GM12878 (cell line): ENCODE measurements at regions not wholly inside any gene's neighbourhood (a gene's known extent, or its start where the extent isn't known, plus 50 kb on each side); places are given as distances from the start of the nearest gene placed in this dataset.
"Not testable (repeated sequence)": the region's sequence is repeated elsewhere in the genome, so short reads cannot be mapped to it uniquely, and the experiment has no call there.

Experiments
- ATAC-seq: fragments of 200-7000 bp; cut with Tn5 transposase; 3 replicates; pipeline ENCODE4 v1.9.1; 2020; ENCODE audit warnings: mild to moderate bottlenecking, moderate library complexity
- BruUV-seq: library from RNA; stranded (reverse); fragments of 400-500 nt; replicated peaks from 2 replicates; lab custom pipeline; 2021; lab: Mats Ljungman, UMichigan
- CTCF ChIA-PET: fragments of 300-600 bp; sonication (Branson Sonifier 250); formaldehyde crosslinking; extraction: SDS; loops from one replicate; lab custom pipeline; 2021; ENCODE audit warnings: inconsistent platforms; lab: Yijun Ruan, JAX
- POLR2A ChIA-PET: fragments of 350-600 bp; formaldehyde crosslinking; extraction: SDS; loops from one replicate; lab custom pipeline; 2021; ENCODE audit warnings: inconsistent platforms; lab: Charles Lee
- RAD21 ChIA-PET: fragments of 300-600 bp; sonication (Branson Sonifier 250); formaldehyde crosslinking; loops from one replicate; lab custom pipeline; 2023; ENCODE audit warnings: antibody characterized with exemption; ENCODE audit not compliant: unreplicated experiment; lab: Charles Lee
- SMC1A ChIA-PET: fragments of 300-600 bp; sonication (Branson Sonifier 250); formaldehyde crosslinking; loops from one replicate; lab custom pipeline; 2023; ENCODE audit not compliant: unreplicated experiment, uncharacterized antibody; lab: Charles Lee
- DNase-seq: peaks from one replicate; pipeline ENCODE4 v3.0.0-alpha.2; 2011; ENCODE audit warnings: low read depth, low spot score
- FAIRE-seq: peaks from 3 replicates; lab custom pipeline; 2011; peaks lifted over from hg19 to GRCh38; lab: Jason Lieb, UNC
- H2AFZ ChIP-seq: 2 replicates; pipeline ENCODE4 v1.6.0; 2011; ENCODE audit warnings: low read depth, low read length, control low read depth; ENCODE audit not compliant: control insufficient read depth
- H3K27ac ChIP-seq: 2 replicates; pipeline ENCODE4 v1.5.1; 2011; ENCODE audit warnings: control low read depth; ENCODE audit not compliant: control insufficient read depth, insufficient read depth
- H3K27me3 ChIP-seq, 2 experiments: replicated peaks in 1 of 2; 2 replicates each; pipeline versions ENCODE4 v1.6.0 to v1.6.1; 2011; ENCODE audit warnings: low read length in 1 of 2; ENCODE audit not compliant: control insufficient read depth in 2 of 2, insufficient read depth in 2 of 2
- H3K36me3 ChIP-seq, 2 experiments: 2 replicates each; pipeline ENCODE4 v1.5.1; 2011; ENCODE audit warnings: low read length in 1 of 2; ENCODE audit not compliant: control insufficient read depth in 2 of 2, insufficient read depth in 2 of 2
- H3K4me1 ChIP-seq: 2 replicates; pipeline ENCODE4 v1.6.1; 2011; ENCODE audit warnings: mild to moderate bottlenecking, low read length, moderate library complexity, mixed read lengths; ENCODE audit not compliant: control insufficient read depth, insufficient read depth
- H3K4me2 ChIP-seq: 2 replicates; pipeline ENCODE4 v1.6.0; 2011; ENCODE audit warnings: control low read depth; ENCODE audit not compliant: control insufficient read depth, insufficient read depth
- H3K4me3 ChIP-seq: fragments of 200-600 bp; sonication (generic); 2 replicates; pipeline ENCODE4 v1.5.1; 2016
- H3K79me2 ChIP-seq: 2 replicates; pipeline ENCODE4 v1.6.0; 2011; ENCODE audit warnings: low read length; ENCODE audit not compliant: control insufficient read depth, insufficient read depth
- H3K9ac ChIP-seq: 2 replicates; pipeline ENCODE4 v1.8.0; 2011; ENCODE audit warnings: low read length, control low read depth, mixed read lengths; ENCODE audit not compliant: control insufficient read depth, insufficient read depth
- H3K9me3 ChIP-seq: replicated peaks from 3 replicates; pipeline ENCODE4 v1.5.1; 2011; ENCODE audit warnings: mild to moderate bottlenecking, low read length; ENCODE audit not compliant: control insufficient read depth, insufficient read depth
- H4K20me1 ChIP-seq: 2 replicates; pipeline ENCODE4 v1.6.0; 2011; ENCODE audit not compliant: control insufficient read depth, insufficient read depth
- BACH1 ChIP-seq: fragments of 450-650 bp; IDR thresholded peaks from 2 replicates; pipeline ENCODE4 v1.6.1; 2017; ENCODE audit warnings: mild to moderate bottlenecking, borderline replicate concordance
- E2F4 ChIP-seq: IDR thresholded peaks from 2 replicates; pipeline ENCODE4 v1.6.1; 2012; ENCODE audit warnings: low read depth, low read length, improper control_type of control experiment
- IKZF1 ChIP-seq: fragments of 450-650 bp; conservative IDR thresholded peaks from 2 replicates; pipeline ENCODE4 v1.6.1; 2017; ENCODE audit warnings: antibody characterized with exemption, mild to moderate bottlenecking
- NFYB ChIP-seq: IDR thresholded peaks from 2 replicates; pipeline ENCODE4 v1.6.1; 2011; ENCODE audit warnings: low read depth, mild to moderate bottlenecking, low read length, improper control_type of control experiment, moderate library complexity; ENCODE audit not compliant: insufficient read depth
- SMAD5 ChIP-seq: IDR thresholded peaks from 2 replicates; pipeline ENCODE4 v1.6.1; 2016; ENCODE audit warnings: antibody characterized with exemption, low read depth
- SP1 ChIP-seq: IDR thresholded peaks from one replicate; pipeline ENCODE4 v1.6.1; 2011; ENCODE audit warnings: low read depth, low read length
- SPI1 ChIP-seq: IDR thresholded peaks from 2 replicates; pipeline ENCODE4 v1.6.1; 2011; ENCODE audit warnings: low read depth, mild to moderate bottlenecking, low read length, moderate library complexity, borderline replicate concordance; ENCODE audit not compliant: insufficient read depth
- SRF ChIP-seq, 2 experiments: IDR thresholded peaks; 2 replicates each; pipeline ENCODE4 v1.6.1; 2011; ENCODE audit warnings: low read depth in 2 of 2, low read length in 2 of 2, mild to moderate bottlenecking in 1 of 2, moderate library complexity in 1 of 2
- STAT1 ChIP-seq: fragments of 450-650 bp; conservative IDR thresholded peaks from 2 replicates; pipeline ENCODE4 v1.6.1; 2014; ENCODE audit warnings: antibody characterized with exemption, mild to moderate bottlenecking
- WGBS: methylation state at CpG from one replicate; pipeline ENCODE4 v1.1.6; 2016; ENCODE audit warnings: low lambda C conversion rate; ENCODE audit not compliant: insufficient replicate concordance, insufficient coverage; ENCODE audit errors: missing lambda C conversion rate; 5-methylcytosine and 5-hydroxymethylcytosine counted together
- in situ Hi-C: fragments of 300-500 bp; cut with MboI; formaldehyde crosslinking; loops from 9 replicates; pipeline ENCODE4 v1.14.3; 2018; ENCODE audit warnings: mixed read lengths
- intact Hi-C: fragments of 100-400 bp; cut with micrococcal nuclease; formaldehyde crosslinking; loops from one replicate; pipeline ENCODE4 v1.14.2; 2022; ENCODE audit not compliant: unreplicated experiment

DNA sequence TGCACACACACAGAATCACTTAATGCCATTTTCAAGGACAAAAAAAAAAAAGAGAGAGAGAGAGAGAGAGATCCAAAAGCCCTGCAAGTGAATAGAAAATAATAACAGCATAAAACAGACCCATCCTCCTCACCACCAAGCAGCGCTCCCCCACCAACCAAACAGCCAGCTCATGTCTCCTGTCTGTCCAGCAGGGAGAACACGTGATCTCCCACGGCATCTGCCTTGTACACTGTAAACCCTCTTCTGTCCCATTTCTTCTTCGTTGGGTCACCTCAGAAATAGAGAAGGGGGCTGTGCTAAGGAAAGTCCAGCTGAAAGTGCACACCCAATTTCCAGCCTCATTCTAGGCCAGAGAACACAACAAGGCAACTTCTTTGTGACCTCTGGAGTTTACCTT lies 222.5 kb downstream of the EXOC5 start (continued):
- TF ChIP-seq SRF (IDR thresholded peaks at IDR 0.05; ENCODE audit: low read depth in 2 of 2, low read length in 2 of 2) (no peak), SP1 (no peak), SPI1 (no peak), E2F4 (no peak), BACH1 (no peak), SMAD5 (no peak), IKZF1 (no peak), STAT1 (no peak), NFYB (no peak)

DNA sequence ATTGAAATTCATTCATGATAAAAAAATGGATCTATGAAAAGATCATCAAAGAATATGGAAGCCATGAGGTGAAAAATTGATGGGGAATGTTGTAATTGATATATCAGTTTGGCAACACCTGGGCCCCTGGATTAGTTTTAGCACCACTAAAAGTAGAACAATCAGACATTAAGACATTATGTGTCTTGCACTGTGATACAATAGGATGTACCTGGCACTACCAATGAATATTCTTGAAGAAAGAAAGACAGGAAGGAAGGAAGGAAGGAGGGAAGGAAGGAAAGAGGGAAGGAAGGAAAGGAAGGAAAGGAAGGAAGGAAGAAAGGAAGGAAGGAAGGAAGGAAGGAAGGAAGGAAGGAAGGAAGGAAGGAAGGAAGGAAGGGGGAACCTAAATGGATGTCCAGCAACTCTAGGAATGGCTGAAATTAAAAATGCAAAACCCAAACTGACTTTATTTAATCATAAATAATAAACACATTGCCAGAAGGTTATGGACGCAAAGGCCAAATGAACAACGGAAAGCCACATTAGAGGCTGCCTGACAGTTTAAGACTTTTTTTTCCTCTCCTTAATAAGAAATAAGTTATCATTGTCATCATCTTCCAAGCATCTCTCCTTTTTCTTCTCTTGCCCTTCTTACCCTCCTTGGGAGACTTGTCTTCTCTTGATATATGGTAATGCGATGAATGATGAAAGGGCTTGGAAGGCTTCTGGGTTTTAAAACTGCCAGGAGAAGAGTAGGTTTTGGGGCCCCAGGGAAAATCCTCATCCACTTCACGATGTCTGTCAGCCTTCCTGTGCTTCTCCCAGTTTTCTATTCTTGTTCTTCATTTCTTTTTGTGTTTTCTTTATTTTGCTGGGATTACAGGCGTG lies 224.4 kb downstream of the EXOC5 start:
- H3K79me2 ChIP-seq, H3K4me3 ChIP-seq, H3K36me3 ChIP-seq, in situ Hi-C loops, H3K9ac ChIP-seq, H4K20me1 ChIP-seq, H3K27me3 ChIP-seq, FAIRE-seq, H3K4me1 ChIP-seq, BruUV-seq, ATAC-seq, CTCF ChIA-PET, H2AFZ ChIP-seq, POLR2A ChIA-PET, H3K4me2 ChIP-seq, H3K27ac ChIP-seq, SMC1A ChIA-PET, RAD21 ChIA-PET, DNase-seq, intact Hi-C loops, H3K9me3 ChIP-seq: not testable (repeated sequence)
- 67% methylated on average over 5 of the region's 5 CpGs for WGBS
